OCI-LY3 (cell line): ENCODE measurements at regions not wholly inside any gene's neighbourhood (a gene's known extent, or its start where the extent isn't known, plus 50 kb on each side); places are given as distances from the start of the nearest gene placed in this dataset.
"Not testable (repeated sequence)": the region's sequence is repeated elsewhere in the genome, so short reads cannot be mapped to it uniquely, and the experiment has no call there.

Experiments
- CTCF ChIP-seq: fragments of 200-600, 300-600 bp; sonication (generic); IDR thresholded peaks from 2 replicates; pipeline ENCODE4 v1.5.1; 2014; ENCODE audit warnings: antibody characterized with exemption, low read length, low read depth
- EZH2phosphoT487 ChIP-seq: fragments of 200-600 bp; shearing (Covaris generic); IDR thresholded peaks from 2 replicates; pipeline ENCODE4 v1.6.1; 2018; ENCODE audit warnings: antibody characterized with exemption, mixed run types, low read depth

- TF ChIP-seq CTCF, EZH2phosphoT487: not testable (repeated sequence)
These were observed 88.1 kb downstream of the POTEG start for GRCh38 chr14:19346074-19346480.
